IMR-90 (cell line): ENCODE measurements at regions not wholly inside any gene's neighbourhood (a gene's known extent, or its start where the extent isn't known, plus 50 kb on each side); places are given as distances from the start of the nearest gene placed in this dataset.

ENCODE experiments used
- CTCF ChIP-seq: conservative IDR thresholded peaks from 2 replicates; pipeline ENCODE4 v1.5.1; 2012; ENCODE audit warnings: mild to moderate bottlenecking, low read depth, low read length, improper control_type of control experiment
- FOS ChIP-seq: fragments of 150-350 bp; IDR thresholded peaks from 2 replicates; pipeline ENCODE4 v1.6.1; 2016; ENCODE audit warnings: low read depth, low read length

- TF ChIP-seq CTCF (no peak), FOS (no peak)
These were observed 412.7 kb upstream of the ROBO2 start for GRCh38 chr3:76627236-76627635.
